ENCODE measurements at regions not wholly inside any gene's neighbourhood (a gene's known extent, or its start where the extent isn't known, plus 50 kb on each side); places are given as distances from the start of the nearest gene placed in this dataset.

DNA sequence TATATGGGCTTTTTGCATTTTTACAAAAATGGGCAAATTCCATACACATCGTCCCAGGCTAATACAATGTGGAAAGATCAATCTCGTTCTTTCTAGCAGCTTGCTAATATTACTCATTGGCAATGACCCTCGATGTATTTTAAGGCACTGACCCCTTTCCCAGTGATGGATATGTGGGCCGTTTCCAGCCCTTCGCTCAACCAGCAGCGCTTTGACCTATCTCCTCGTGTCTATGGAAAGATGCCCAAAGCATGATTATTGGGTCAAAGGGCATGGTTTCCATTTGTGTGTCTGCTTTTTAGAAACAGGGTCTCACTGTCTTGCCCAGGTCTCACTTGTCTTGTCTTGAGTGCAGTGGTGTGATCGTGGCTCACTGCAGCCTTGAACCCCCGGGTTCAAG lies 273.8 kb downstream of the MRTFB start (continued):
- TF ChIP-seq, protein P1, sequence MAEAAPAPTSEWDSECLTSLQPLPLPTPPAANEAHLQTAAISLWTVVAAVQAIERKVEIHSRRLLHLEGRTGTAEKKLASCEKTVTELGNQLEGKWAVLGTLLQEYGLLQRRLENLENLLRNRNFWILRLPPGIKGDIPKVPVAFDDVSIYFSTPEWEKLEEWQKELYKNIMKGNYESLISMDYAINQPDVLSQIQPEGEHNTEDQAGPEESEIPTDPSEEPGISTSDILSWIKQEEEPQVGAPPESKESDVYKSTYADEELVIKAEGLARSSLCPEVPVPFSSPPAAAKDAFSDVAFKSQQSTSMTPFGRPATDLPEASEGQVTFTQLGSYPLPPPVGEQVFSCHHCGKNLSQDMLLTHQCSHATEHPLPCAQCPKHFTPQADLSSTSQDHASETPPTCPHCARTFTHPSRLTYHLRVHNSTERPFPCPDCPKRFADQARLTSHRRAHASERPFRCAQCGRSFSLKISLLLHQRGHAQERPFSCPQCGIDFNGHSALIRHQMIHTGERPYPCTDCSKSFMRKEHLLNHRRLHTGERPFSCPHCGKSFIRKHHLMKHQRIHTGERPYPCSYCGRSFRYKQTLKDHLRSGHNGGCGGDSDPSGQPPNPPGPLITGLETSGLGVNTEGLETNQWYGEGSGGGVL (tag by site-specific recombination; IDR thresholded peaks at IDR 0.05) = no peak

DNA sequence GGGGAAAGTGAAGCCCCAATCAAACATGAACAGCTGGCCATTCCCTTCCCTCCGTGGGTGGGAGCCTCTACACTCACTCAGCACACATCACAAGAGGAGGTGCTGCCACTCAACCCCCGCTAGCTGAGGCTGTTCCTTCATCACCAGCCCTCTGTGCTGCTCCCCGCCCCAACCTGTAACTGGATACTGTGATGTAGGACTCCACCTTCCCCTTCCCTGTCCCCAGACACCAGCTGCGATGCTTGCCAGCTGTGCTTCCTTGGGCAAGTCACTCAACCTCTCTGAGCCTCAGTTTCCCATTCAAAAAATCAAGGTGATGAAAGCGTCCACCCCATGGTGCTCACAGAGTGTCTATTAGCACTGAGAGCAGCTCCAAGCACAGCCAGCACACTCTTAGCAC lies 273.2 kb downstream of the MRTFB start:
- Histone ChIP-seq H3K4me1 (ENCODE audit: control insufficient read depth, insufficient read depth, low read length) (no peaks in the 10 kb centered on the region), H3K36me3 (ENCODE audit: control insufficient read depth in 2 of 2, insufficient read depth in 1 of 2, low read length in 2 of 2) (no peaks in the 10 kb centered on the region), H3K4me3 (ENCODE audit: low read depth, low read length) (no peak overlapping the region), H3K27ac (ENCODE audit: extremely low read depth, low read depth, low read length) (no peak overlapping the region), H3K9me3 (ENCODE audit: control insufficient read depth, insufficient read depth, low read depth, low read length) (no peaks in the 10 kb centered on the region)
- TF ChIP-seq KLF1 (tag by site-specific recombination; IDR thresholded peaks at IDR 0.05) (peak; percentile 63), ZNF341 (tag by site-specific recombination; IDR thresholded peaks at IDR 0.05; ENCODE audit: low read depth) (peak; percentile 76), EGR2 (tag by site-specific recombination; IDR thresholded peaks at IDR 0.05; ENCODE audit: low read depth) (peak; percentile 79), ZNF768 (tag by site-specific recombination; IDR thresholded peaks at IDR 0.05) (peak; percentile 80; the same call in 1 of the 2 replicates), ZNF658 (tag by site-specific recombination; IDR thresholded peaks at IDR 0.05) (no peak), ZFHX2 (tag by site-specific recombination; conservative IDR thresholded peaks at IDR 0.05) (peak; percentile 69), ZFP3 (tag by site-specific recombination; IDR thresholded peaks at IDR 0.05; ENCODE audit: low read depth) (no peak)
- POLR2A ChIA-PET = no interaction called here
- CTCF ChIA-PET = interaction anchor here (1.5 kb wide), 1 partner anchor 19 kb away, joined by 3 read pairs; no protein-coding TSS in a partner anchor

DNA sequence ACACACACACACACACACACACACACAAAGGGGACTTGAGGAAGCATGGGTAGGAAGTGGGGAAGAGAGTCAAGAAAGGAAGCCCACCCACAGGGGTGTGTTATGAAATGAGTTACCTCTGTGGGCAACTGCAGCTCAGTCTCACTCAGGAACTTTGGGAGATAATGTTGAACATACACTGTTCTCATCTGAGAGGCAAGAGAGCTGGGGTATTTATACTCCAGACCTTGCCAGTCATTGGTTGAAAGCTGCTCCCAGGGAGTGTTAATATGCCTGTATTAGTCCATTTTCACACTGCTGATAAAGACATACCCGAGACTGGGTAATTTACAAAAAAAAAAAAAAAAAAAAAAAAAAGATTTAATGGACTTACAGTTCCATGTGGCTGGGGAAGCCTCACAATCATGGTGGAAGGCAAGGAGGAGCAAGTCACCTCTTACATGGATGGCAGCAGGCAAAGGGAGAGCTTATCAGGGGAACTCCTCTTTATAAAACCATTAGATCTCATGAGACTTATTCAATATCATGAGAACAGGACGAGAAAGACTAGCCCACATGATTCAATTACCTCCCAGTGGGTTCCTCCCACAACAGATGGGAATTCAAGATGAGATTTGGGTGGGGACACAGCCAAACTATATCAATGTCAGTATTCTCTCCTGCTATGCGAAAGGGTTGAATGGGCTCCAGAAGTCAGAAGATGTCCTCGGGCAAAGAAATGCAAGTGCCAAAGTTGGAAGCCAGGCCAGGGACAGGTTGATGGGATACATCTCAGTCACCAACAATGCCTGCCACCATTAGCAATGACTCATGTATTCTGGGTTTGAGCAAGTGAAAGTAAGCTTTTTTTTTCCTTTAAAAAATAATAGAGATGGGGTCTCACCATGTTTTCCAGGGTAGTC lies 270.5 kb downstream of the MRTFB start:
- TF ChIP-seq ZNF37A (tag by site-specific recombination; IDR thresholded peaks at IDR 0.05) = peak; percentile 98
- no peak for TF ChIP-seq PRDM1 (tag by site-specific recombination; IDR thresholded peaks at IDR 0.05)
- TF ChIP-seq, protein P2, sequence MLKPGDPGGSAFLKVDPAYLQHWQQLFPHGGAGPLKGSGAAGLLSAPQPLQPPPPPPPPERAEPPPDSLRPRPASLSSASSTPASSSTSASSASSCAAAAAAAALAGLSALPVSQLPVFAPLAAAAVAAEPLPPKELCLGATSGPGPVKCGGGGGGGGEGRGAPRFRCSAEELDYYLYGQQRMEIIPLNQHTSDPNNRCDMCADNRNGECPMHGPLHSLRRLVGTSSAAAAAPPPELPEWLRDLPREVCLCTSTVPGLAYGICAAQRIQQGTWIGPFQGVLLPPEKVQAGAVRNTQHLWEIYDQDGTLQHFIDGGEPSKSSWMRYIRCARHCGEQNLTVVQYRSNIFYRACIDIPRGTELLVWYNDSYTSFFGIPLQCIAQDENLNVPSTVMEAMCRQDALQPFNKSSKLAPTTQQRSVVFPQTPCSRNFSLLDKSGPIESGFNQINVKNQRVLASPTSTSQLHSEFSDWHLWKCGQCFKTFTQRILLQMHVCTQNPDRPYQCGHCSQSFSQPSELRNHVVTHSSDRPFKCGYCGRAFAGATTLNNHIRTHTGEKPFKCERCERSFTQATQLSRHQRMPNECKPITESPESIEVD (tag by site-specific recombination; IDR thresholded peaks at IDR 0.05) = no peak
- TF ChIP-seq ZNF843 (tag by site-specific recombination; IDR thresholded peaks at IDR 0.05) = no peak
- H3K9me3 ChIP-seq (ENCODE audit: control insufficient read depth, insufficient read depth, low read depth, low read length) = no peaks in the 10 kb centered on the region
- H3K27ac ChIP-seq (ENCODE audit: extremely low read depth, low read depth, low read length) = no peak overlapping the region
- no peaks in the 10 kb centered on the region for H3K36me3 ChIP-seq (ENCODE audit: control insufficient read depth in 2 of 2, insufficient read depth in 1 of 2, low read length in 2 of 2)
- no peaks in the 10 kb centered on the region for H3K4me1 ChIP-seq (ENCODE audit: control insufficient read depth, insufficient read depth, low read length)
- POLR2A ChIA-PET = no interaction called here
- CTCF ChIA-PET = no interaction called here
- H3K4me3 ChIP-seq (ENCODE audit: low read depth, low read length) = no peak overlapping the region

DNA sequence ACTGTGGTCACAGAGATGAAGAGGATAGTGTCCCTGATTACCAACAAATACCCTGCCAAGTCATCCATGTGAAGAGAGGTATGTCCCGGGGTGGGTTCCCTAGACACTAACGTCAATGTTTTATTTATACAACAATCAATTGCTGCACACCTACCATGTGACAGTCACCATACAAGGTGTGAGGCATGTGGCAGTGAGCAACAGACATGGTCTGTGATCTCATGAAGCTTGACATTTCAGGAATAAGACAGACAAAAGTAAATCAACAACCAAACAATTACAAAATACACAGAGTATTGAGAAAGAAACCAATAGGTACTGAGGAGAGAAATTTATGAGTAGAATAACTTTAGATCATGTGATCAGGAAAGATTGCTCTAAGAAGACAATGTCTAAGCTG lies 268.6 kb downstream of the MRTFB start:
- H3K27ac ChIP-seq (ENCODE audit: extremely low read depth, low read depth, low read length) = no peak overlapping the region
- no peaks in the 10 kb centered on the region for H3K9me3 ChIP-seq (ENCODE audit: control insufficient read depth, insufficient read depth, low read depth, low read length)
- H3K4me3 ChIP-seq (ENCODE audit: low read depth, low read length) = no peak overlapping the region
- POLR2A ChIA-PET = no interaction called here
- no peaks in the 10 kb centered on the region for H3K4me1 ChIP-seq (ENCODE audit: control insufficient read depth, insufficient read depth, low read length)
- CTCF ChIA-PET = no interaction called here
- H3K36me3 ChIP-seq (ENCODE audit: control insufficient read depth in 2 of 2, insufficient read depth in 1 of 2, low read length in 2 of 2) = no peaks in the 10 kb centered on the region
- TF ChIP-seq, protein P3, sequence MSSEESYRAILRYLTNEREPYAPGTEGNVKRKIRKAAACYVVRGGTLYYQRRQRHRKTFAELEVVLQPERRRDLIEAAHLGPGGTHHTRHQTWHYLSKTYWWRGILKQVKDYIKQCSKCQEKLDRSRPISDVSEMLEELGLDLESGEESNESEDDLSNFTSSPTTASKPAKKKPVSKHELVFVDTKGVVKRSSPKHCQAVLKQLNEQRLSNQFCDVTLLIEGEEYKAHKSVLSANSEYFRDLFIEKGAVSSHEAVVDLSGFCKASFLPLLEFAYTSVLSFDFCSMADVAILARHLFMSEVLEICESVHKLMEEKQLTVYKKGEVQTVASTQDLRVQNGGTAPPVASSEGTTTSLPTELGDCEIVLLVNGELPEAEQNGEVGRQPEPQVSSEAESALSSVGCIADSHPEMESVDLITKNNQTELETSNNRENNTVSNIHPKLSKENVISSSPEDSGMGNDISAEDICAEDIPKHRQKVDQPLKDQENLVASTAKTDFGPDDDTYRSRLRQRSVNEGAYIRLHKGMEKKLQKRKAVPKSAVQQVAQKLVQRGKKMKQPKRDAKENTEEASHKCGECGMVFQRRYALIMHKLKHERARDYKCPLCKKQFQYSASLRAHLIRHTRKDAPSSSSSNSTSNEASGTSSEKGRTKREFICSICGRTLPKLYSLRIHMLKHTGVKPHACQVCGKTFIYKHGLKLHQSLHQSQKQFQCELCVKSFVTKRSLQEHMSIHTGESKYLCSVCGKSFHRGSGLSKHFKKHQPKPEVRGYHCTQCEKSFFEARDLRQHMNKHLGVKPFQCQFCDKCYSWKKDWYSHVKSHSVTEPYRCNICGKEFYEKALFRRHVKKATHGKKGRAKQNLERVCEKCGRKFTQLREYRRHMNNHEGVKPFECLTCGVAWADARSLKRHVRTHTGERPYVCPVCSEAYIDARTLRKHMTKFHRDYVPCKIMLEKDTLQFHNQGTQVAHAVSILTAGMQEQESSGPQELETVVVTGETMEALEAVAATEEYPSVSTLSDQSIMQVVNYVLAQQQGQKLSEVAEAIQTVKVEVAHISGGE (tag by site-specific recombination; conservative IDR thresholded peaks at IDR 0.05; ENCODE audit: low read depth) = no peak
- no peak for TF ChIP-seq ZNF174 (tag by site-specific recombination; IDR thresholded peaks at IDR 0.05)
- TF ChIP-seq, protein P4, sequence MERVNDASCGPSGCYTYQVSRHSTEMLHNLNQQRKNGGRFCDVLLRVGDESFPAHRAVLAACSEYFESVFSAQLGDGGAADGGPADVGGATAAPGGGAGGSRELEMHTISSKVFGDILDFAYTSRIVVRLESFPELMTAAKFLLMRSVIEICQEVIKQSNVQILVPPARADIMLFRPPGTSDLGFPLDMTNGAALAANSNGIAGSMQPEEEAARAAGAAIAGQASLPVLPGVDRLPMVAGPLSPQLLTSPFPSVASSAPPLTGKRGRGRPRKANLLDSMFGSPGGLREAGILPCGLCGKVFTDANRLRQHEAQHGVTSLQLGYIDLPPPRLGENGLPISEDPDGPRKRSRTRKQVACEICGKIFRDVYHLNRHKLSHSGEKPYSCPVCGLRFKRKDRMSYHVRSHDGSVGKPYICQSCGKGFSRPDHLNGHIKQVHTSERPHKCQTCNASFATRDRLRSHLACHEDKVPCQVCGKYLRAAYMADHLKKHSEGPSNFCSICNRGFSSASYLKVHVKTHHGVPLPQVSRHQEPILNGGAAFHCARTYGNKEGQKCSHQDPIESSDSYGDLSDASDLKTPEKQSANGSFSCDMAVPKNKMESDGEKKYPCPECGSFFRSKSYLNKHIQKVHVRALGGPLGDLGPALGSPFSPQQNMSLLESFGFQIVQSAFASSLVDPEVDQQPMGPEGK (tag by site-specific recombination; IDR thresholded peaks at IDR 0.05) = no peak
- no peak for TF ChIP-seq ZNF341 (tag by site-specific recombination; IDR thresholded peaks at IDR 0.05; ENCODE audit: low read depth)
- TF ChIP-seq PRDM1 (tag by site-specific recombination; IDR thresholded peaks at IDR 0.05) = no peak
- TF ChIP-seq ZNF521 (tag by site-specific recombination; IDR thresholded peaks at IDR 0.05) = no peak
- TF ChIP-seq, protein P5, sequence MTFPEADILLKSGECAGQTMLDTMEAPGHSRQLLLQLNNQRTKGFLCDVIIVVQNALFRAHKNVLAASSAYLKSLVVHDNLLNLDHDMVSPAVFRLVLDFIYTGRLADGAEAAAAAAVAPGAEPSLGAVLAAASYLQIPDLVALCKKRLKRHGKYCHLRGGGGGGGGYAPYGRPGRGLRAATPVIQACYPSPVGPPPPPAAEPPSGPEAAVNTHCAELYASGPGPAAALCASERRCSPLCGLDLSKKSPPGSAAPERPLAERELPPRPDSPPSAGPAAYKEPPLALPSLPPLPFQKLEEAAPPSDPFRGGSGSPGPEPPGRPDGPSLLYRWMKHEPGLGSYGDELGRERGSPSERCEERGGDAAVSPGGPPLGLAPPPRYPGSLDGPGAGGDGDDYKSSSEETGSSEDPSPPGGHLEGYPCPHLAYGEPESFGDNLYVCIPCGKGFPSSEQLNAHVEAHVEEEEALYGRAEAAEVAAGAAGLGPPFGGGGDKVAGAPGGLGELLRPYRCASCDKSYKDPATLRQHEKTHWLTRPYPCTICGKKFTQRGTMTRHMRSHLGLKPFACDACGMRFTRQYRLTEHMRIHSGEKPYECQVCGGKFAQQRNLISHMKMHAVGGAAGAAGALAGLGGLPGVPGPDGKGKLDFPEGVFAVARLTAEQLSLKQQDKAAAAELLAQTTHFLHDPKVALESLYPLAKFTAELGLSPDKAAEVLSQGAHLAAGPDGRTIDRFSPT (tag by site-specific recombination; IDR thresholded peaks at IDR 0.05) = no peak

All from HEK293 (cell line).